GM23248 (cell line): ENCODE measurements at regions not wholly inside any gene's neighbourhood (a gene's known extent, or its start where the extent isn't known, plus 50 kb on each side); places are given as distances from the start of the nearest gene placed in this dataset.

Experiments used
- EZH2 ChIP-seq: fragments of 200-600 bp; sonication (generic); IDR thresholded peaks from 2 replicates; pipeline ENCODE4 v1.6.1; 2018; ENCODE audit warnings: antibody characterized with exemption, mild to moderate bottlenecking; ENCODE audit not compliant: insufficient read depth, poor library complexity, severe bottlenecking
- EZH2phosphoT487 ChIP-seq: fragments of 200-600 bp; sonication (generic); IDR thresholded peaks from 2 replicates; pipeline ENCODE4 v1.6.1; 2018; ENCODE audit warnings: antibody characterized with exemption, moderate library complexity, mild to moderate bottlenecking, low read depth; ENCODE audit not compliant: insufficient read depth

DNA sequence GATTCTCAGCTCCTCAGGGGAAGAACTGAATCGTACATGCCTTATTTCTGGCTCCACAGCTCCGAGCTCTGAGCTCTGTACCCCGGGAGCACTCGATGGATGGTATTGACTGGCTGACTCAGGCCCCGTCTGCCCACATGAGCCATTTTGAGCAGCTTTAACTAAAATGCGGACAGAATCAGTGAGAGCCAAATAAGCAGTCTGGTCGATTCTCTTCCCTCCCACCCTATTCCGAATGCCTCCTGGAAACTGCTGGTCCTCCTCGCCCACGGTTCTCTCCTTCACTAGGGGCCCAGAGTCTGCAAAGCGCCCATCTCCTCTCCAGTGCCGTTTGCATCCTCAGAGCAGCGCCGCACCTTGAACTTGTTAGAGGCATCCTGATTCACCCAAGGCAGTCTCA is 125.9 kb upstream of the IRF2BP2 start:
- TF ChIP-seq EZH2: no peak
- TF ChIP-seq EZH2phosphoT487: no peak
